GM12892 (cell line): ENCODE measurements at regions not wholly inside any gene's neighbourhood (a gene's known extent, or its start where the extent isn't known, plus 50 kb on each side); places are given as distances from the start of the nearest gene placed in this dataset.

Experiments
- DNase-seq: peaks from one replicate; pipeline ENCODE4 v3.0.0; 2011; ENCODE audit not compliant: insufficient read length
- FAIRE-seq: peaks from 2 replicates; lab custom pipeline; 2011; peaks lifted over from hg19 to GRCh38; lab: Jason Lieb, UNC
- POLR2A ChIP-seq: IDR thresholded peaks from 2 replicates; pipeline ENCODE4 v1.6.1; 2011; ENCODE audit warnings: low read depth, low read length, control low read depth
- POLR2AphosphoS5 ChIP-seq: IDR thresholded peaks from 2 replicates; pipeline ENCODE4 v1.6.1; 2011; ENCODE audit warnings: low read depth, low read length, control low read depth
- TAF1 ChIP-seq: IDR thresholded peaks from 2 replicates; pipeline ENCODE4 v1.6.1; 2011; ENCODE audit warnings: low read depth, mild to moderate bottlenecking, control low read depth, low read length, borderline replicate concordance

DNA sequence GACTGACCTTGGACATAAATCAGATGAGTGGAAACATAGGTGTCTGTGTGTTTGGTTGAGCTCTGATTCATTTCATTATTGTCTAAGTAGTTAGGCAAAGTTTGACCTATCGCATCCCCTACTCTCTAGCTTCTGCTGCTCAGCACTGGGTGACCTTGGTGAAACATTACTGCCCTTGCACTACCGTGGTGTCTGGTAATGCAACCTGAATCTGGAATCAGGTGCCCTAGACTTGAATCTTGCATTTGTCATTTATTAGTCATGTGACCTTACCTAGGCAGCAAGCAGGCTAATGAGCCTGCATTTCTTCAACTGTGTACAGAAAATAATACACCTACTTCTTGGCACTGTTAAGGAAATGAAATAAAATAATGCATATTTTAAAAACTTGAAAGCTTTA lies 242.3 kb upstream of the BLID start:
- TF ChIP-seq TAF1: no peak
- no peak for TF ChIP-seq POLR2AphosphoS5
- TF ChIP-seq POLR2A: no peak
- DNase-seq (no peak), FAIRE-seq (no peak)

DNA sequence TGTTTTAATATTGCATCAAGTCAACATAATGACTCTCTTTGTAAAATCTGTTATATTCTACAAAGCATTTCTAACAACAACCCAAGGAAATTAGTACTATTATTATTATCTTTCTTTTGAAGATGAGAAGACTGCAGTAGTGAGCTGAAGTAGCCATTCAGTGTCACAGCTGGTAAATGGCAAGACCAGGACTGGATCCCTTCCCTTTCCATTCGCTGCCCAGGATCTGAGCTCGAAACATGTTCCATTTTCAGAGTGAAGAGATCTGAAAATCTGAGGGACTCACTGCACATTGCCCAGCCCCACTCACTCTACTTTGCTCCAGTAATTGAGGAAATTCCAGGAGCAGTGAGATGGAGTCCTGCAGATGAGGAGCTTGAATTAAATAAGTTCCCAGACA lies 240.0 kb upstream of the BLID start:
- DNase-seq (no peak), FAIRE-seq (no peak)
- no peak for TF ChIP-seq POLR2A

DNA sequence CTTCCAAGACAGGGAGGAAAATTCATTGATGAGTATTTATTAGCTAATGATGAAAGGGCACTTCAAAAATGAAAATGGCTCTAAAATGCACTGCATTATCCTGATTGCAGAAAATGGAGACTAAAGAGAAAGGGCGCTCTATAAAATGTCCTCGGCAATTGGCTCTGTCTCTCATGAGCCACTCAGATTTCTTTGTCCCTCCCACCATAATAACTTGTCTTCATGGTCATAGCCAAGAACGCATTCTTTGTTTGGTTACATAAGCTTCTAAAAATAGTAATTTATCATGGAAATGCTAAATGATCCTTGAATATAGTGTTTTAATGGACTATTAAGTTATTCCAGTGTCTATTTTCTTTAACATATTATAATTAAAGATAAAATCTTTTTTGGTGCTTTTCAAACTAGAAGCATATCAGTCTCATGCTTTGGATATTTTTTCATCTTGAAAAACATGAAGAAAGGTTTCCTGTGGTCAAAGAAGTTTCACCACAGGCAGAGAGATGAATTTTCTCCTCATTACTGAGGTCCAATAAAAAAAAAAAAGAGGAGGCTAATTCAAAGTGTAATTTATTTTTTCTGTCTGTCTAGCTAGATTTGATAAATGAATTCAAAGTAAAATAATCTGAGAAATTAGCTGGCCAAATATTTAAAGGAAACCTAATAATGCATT lies 238.1 kb upstream of the BLID start:
- no peak for DNase-seq
- FAIRE-seq: no peak
- TF ChIP-seq POLR2AphosphoS5 (no peak), POLR2A (no peak), TAF1 (no peak)

DNA sequence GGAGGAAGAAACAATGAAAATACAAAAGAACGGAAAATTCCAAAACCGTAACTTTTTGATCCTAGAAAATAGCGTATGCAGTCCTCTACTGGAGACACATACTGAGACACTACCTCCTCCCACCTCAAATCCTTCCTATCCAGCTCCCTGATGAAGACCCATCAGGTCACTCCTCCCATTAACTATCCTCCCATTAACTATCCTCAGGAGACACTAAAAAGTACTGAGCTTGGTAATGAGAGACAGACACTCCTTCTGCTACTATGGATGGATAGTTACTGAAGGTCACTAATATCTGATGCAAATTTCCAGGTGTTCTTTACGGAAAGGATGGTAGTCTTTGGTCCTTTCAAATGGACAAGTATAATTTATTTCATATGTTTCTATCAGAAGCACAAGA lies 237.5 kb upstream of the BLID start:
- FAIRE-seq (no peak), DNase-seq (no peak)
- TF ChIP-seq POLR2AphosphoS5 (no peak), TAF1 (no peak), POLR2A (no peak)

DNA sequence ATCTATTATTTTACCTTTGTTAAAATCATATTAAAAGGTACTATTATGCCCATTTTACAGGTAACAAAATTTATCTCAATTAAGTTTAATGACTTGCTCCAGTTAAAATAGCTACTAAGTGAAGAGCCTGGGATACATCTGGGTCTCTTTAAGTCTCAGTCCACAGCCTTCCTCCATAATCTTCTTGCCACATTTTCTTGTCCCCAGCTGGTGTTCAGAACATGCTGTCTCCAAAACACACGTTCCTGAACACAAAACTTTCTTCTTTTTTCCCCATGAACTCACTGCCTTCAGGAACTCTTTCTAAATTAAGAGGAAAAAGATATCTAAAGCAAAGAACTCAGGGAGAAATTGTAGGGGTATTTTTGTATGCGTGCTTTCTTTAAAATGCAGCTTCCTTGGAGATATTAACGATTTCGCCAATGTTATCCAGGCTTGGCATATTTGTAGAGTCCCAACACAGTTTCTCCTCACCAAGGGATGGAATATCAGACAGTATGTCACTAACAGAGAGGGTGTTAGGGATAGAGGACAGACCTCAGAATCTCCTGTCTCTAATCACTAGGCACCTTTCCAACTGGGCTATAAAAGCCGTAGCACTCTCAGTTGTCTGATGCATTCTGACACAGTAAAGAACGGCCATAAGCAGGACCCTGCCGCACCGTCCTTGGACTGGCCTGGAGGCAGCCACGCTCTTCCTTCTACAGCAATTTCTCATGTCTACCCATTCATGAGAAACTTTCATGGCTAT lies 232.8 kb upstream of the BLID start:
- FAIRE-seq (no peak), DNase-seq (no peak)
- TF ChIP-seq POLR2A (no peak), TAF1 (no peak), POLR2AphosphoS5 (no peak)

DNA sequence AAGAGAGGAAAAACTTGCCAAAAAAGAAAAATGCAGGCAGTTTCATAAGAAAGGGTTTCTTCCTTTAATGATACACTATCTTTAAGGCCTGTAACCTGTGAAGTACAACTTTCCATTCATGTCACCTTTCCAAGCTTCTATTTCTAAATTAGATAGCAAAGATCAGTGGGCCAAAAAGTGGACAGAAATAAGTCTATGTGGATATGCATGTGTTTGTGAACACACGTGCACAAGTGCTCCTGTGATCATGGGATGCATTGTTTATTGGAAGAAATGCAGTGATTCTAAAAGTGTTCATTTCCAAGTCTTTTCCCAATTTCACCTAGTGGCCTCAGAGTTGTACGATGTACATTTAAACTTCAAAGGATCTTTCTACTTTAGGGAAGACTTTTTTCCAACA lies 230.0 kb upstream of the BLID start:
- FAIRE-seq (no peak), DNase-seq (no peak)
- TF ChIP-seq POLR2AphosphoS5: no peak
- no peak for TF ChIP-seq POLR2A
- TF ChIP-seq TAF1: no peak

DNA sequence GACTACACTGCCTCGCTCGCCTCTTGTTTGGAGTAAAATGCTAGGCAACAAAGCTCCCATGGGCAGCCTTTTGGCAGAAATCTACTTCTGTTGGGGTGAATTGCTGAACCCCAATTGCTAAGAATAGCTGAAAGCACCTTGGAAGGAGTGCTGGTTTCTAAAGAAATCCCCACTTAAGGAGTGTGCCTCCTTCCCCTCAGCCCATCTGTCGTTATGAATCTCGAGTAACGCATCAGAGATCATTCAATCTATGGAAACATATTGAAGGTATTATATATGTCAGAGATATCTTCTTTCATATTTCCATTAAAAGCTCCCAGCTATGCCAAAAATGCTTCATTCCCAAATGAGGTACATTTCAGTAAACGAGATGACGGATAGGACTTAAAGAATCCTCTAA lies 229.6 kb upstream of the BLID start:
- no peak for DNase-seq
- TF ChIP-seq TAF1: no peak
- TF ChIP-seq POLR2AphosphoS5: no peak
- TF ChIP-seq POLR2A: no peak
- no peak for FAIRE-seq

DNA sequence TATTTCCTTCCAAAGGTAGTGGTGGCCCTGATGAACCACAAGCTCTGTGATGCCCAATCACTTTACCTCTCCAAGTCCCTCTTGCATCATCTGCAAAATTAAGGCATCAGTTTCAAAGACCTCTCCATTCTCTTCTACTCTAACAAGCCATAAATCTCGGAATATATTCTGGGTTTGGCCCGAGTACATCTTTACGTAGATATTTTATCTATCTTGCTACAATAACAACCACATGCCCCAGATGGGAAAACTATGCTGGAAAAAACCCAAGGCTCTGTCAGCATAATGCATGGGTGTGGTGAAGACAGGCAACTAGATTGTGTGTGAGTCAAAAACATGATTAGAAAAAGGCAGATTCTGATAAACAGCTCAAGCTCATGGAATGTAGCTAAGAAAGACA lies 228.2 kb upstream of the BLID start:
- FAIRE-seq (no peak), DNase-seq (no peak)
- TF ChIP-seq POLR2A: no peak
- no peak for TF ChIP-seq POLR2AphosphoS5
- no peak for TF ChIP-seq TAF1

DNA sequence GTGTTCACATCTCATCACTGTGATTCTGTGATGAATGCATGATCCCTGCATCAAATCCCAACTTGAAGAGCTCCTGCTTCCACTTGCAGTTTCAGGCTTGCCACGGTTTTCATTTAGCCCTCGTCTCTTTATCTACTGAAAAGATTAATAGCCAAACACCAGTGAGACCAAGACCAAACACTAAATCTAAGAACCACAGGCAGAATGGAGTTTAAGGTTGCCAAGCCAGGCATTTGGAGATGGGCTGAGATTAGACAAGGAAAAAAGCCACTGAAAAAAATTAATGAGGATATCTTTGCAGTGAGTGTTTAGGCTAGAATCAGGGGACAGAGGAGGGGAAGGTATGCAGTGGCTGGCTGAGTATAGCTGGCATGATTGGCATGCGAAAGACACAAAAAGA lies 227.2 kb upstream of the BLID start:
- no peak for FAIRE-seq
- no peak for DNase-seq
- TF ChIP-seq POLR2A (no peak), TAF1 (no peak), POLR2AphosphoS5 (no peak)

DNA sequence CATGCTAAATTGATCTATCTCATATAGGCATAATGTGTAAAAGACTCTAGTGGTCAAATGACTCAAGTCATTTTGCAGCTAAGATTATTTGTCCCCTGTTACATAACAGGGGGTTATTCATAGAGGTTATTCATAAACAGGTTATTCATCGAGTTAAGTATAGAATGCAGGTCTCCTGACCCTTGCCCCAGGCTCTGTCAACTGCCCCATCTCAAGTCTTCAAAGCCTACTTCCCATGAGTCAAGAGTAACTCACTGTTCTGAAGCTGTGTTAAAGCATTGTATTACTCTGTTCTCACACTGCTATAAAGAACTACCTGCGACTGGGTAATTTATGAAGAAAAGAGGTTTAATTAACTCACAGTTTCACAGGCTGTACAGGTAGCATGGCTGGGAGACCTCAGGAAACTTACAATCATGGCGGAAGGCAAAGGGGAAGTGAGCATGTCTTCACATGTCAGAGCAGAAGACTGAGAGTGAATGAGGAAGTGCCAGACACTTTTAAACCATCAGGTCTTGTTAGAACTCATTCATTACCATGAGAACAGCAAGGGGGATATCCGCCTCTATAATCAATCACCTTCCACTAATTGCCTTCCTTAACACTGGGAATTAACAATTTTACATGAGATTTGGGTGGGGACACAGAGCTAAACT lies 226.2 kb upstream of the BLID start:
- FAIRE-seq: no peak
- no peak for TF ChIP-seq POLR2A
- TF ChIP-seq POLR2AphosphoS5: no peak
- TF ChIP-seq TAF1: no peak
- DNase-seq: no peak

DNA sequence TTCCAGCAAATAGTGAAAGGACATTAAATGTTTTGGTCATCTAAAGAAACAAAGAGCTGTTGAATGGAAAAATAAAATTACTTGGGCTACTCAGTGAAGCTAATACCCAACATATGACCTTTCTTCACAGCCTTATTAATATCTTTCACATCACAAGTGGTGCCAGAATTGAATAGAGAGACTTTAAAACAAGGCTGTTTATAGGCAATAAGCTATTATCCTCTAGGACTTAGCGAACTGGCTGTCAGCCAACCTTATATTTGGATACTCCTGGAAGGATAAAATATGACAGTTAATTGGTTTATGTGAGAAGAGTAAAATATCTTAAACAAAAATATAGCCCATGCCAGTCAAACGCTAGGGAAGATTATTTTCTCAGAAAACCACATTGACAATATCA lies 225.5 kb upstream of the BLID start:
- no peak for TF ChIP-seq POLR2A
- no peak for TF ChIP-seq POLR2AphosphoS5
- no peak for TF ChIP-seq TAF1
- DNase-seq: no peak
- no peak for FAIRE-seq

DNA sequence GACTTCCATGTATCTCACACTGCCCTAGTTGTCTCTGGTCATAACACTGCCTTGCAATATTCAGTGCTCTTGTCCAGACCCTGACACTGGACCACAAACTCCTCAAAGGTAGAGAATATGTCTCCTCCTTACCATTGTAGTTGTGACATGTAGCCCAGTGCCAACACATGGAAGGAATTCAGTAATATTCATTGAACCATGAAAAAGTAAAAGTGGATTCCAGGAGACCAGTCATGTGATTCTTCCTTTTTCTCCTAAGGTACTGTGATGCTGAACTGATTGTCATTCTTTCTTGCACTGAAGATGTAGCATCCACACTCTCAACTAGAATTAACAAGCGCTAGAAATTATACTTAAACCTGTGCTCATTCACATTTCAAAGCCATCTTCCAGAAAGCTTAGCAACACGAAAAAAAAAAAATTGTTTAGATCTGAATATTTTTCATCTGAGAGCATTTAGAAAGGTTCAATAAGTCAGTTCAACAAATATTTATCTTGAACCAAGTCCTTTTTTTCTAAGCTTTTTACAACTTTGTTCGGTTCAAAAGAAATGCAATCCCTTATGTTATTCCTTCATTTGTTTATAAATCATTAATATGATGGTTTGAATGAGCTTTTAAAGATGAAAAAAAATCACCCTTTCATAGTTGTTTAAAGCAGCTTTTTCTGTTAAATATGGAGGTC lies 224.7 kb upstream of the BLID start:
- no peak for DNase-seq
- TF ChIP-seq TAF1 (no peak), POLR2A (no peak), POLR2AphosphoS5 (no peak)
- FAIRE-seq: no peak
